Mesendoderm (in vitro differentiated cells): ENCODE measurements at regions not wholly inside any gene's neighbourhood (a gene's known extent, or its start where the extent isn't known, plus 50 kb on each side); places are given as distances from the start of the nearest gene placed in this dataset.

Experiments
- DNase-seq: peaks from one replicate; pipeline ENCODE4 v3.0.0; 2013
- H2AK5ac ChIP-seq: 2 replicates; pipeline ENCODE4 v1.6.1; 2013; ENCODE audit warnings: low read length, inconsistent platforms
- H2BK120ac ChIP-seq: 2 replicates; pipeline ENCODE4 v1.6.1; 2013; ENCODE audit warnings: low read depth, mild to moderate bottlenecking, low read length, moderate library complexity, mixed read lengths
- H2BK15ac ChIP-seq: replicated peaks from 2 replicates; pipeline ENCODE4 v1.6.1; 2013; ENCODE audit warnings: low read depth, mild to moderate bottlenecking, moderate library complexity
- H2BK5ac ChIP-seq: 2 replicates; pipeline ENCODE4 v1.6.1; 2013; ENCODE audit warnings: low read length, inconsistent platforms
- H3K18ac ChIP-seq: 2 replicates; pipeline ENCODE4 v1.6.1; 2013; ENCODE audit warnings: mild to moderate bottlenecking, low read length, mixed read lengths
- H3K23ac ChIP-seq: one replicate; pipeline ENCODE4 v1.6.1; 2013; ENCODE audit warnings: low read length
- H3K27ac ChIP-seq: 2 replicates; pipeline ENCODE4 v1.5.1; 2013; ENCODE audit warnings: low read depth, mild to moderate bottlenecking, inconsistent platforms, low read length, moderate library complexity
- H3K27me3 ChIP-seq: 2 replicates; pipeline ENCODE4 v1.6.1; 2013; ENCODE audit warnings: low read length, control low read depth, mild to moderate bottlenecking, inconsistent platforms; ENCODE audit not compliant: insufficient read depth, poor library complexity
- H3K36me3 ChIP-seq: 2 replicates; pipeline ENCODE4 v1.6.1; 2013; ENCODE audit warnings: low read length, inconsistent platforms; ENCODE audit not compliant: control insufficient read depth, insufficient read depth
- H3K4ac ChIP-seq: one replicate; pipeline ENCODE4 v1.6.1; 2013; ENCODE audit warnings: low read depth, mild to moderate bottlenecking, low read length, moderate library complexity
- H3K4me1 ChIP-seq: 2 replicates; pipeline ENCODE4 v1.6.1; 2013; ENCODE audit warnings: low read depth, low read length, inconsistent platforms; ENCODE audit not compliant: control insufficient read depth
- H3K4me2 ChIP-seq: 2 replicates; pipeline ENCODE4 v1.6.1; 2013; ENCODE audit warnings: low read length
- H3K4me3 ChIP-seq: 2 replicates; pipeline ENCODE4 v1.5.1; 2013; ENCODE audit warnings: mild to moderate bottlenecking, low read length
- H3K56ac ChIP-seq: one replicate; pipeline ENCODE4 v1.6.1; 2013; ENCODE audit warnings: low read length
- H3K79me1 ChIP-seq: 2 replicates; pipeline ENCODE4 v1.6.1; 2013; ENCODE audit warnings: low read length, inconsistent platforms
- H3K79me2 ChIP-seq: 2 replicates; pipeline ENCODE4 v1.6.1; 2013; ENCODE audit warnings: mild to moderate bottlenecking, low read length; ENCODE audit not compliant: control insufficient read depth, insufficient read depth
- H3K9ac ChIP-seq: 2 replicates; pipeline ENCODE4 v1.6.1; 2013; ENCODE audit warnings: low read length, inconsistent platforms
- H4K5ac ChIP-seq: one replicate; pipeline ENCODE4 v1.6.1; 2013; ENCODE audit warnings: low read length
- H4K8ac ChIP-seq: one replicate; pipeline ENCODE4 v1.6.1; 2013; ENCODE audit warnings: low read depth, mild to moderate bottlenecking, control low read depth, low read length, moderate library complexity
- WGBS: extraction: QIAGEN DNeasy Blood & Tissue Kit; methylation state at CpG from one replicate; pipeline ENCODE4 v1.1.7; 2013; ENCODE audit warnings: low lambda C conversion rate, missing lambda C conversion rate; ENCODE audit not compliant: insufficient coverage; ENCODE audit errors: extremely low coverage; 5-methylcytosine and 5-hydroxymethylcytosine counted together

GRCh38 chr3:74436184-74436583 is 178.3 kb downstream of the CNTN3 start:
- H3K27ac ChIP-seq = no peak overlapping the region
- H3K79me1 ChIP-seq = no peaks in the 10 kb centered on the region
- DNase-seq = no peak
- H2BK5ac ChIP-seq = no peak overlapping the region
- WGBS = no CpG with 5 or more reads among the region's 4 CpGs
- no peak overlapping the region for H2AK5ac ChIP-seq
- no peak overlapping the region for H4K8ac ChIP-seq
- H4K5ac ChIP-seq = no peak overlapping the region
- H3K4me2 ChIP-seq = no peak overlapping the region
- H3K18ac ChIP-seq = no peak overlapping the region
- no peak overlapping the region for H2BK15ac ChIP-seq
- H3K4me1 ChIP-seq = no peaks in the 10 kb centered on the region
- no peaks in the 10 kb centered on the region for H3K79me2 ChIP-seq
- H3K9ac ChIP-seq = no peak overlapping the region
- no peak overlapping the region for H2BK120ac ChIP-seq
- H3K27me3 ChIP-seq = no peaks in the 10 kb centered on the region
- H3K4me3 ChIP-seq = no peak overlapping the region
- no peaks in the 10 kb centered on the region for H3K36me3 ChIP-seq
- no peak overlapping the region for H3K23ac ChIP-seq
- H3K56ac ChIP-seq = no peak overlapping the region
- no peak overlapping the region for H3K4ac ChIP-seq

- no peak overlapping the region for H3K4ac ChIP-seq
- DNase-seq = no peak
- no peak overlapping the region for H4K8ac ChIP-seq
- H3K23ac ChIP-seq = no peak overlapping the region
- H4K5ac ChIP-seq = no peak overlapping the region
- no peaks in the 10 kb centered on the region for H3K36me3 ChIP-seq
- H3K79me2 ChIP-seq = no peaks in the 10 kb centered on the region
- no peak overlapping the region for H3K27ac ChIP-seq
- no peaks in the 10 kb centered on the region for H3K79me1 ChIP-seq
- no peak overlapping the region for H2BK15ac ChIP-seq
- 100% methylated on average over 1 of the region's 3 CpGs for WGBS
- H3K4me3 ChIP-seq = no peak overlapping the region
- H2BK5ac ChIP-seq = no peak overlapping the region
- no peak overlapping the region for H3K9ac ChIP-seq
- H3K4me1 ChIP-seq = no peaks in the 10 kb centered on the region
- no peak overlapping the region for H3K56ac ChIP-seq
- no peaks in the 10 kb centered on the region for H3K27me3 ChIP-seq
- no peak overlapping the region for H2BK120ac ChIP-seq
- no peak overlapping the region for H3K4me2 ChIP-seq
- no peak overlapping the region for H2AK5ac ChIP-seq
- no peak overlapping the region for H3K18ac ChIP-seq
Measured at GRCh38 chr3:74435631-74436030, 178.8 kb downstream of the CNTN3 start.

DNA sequence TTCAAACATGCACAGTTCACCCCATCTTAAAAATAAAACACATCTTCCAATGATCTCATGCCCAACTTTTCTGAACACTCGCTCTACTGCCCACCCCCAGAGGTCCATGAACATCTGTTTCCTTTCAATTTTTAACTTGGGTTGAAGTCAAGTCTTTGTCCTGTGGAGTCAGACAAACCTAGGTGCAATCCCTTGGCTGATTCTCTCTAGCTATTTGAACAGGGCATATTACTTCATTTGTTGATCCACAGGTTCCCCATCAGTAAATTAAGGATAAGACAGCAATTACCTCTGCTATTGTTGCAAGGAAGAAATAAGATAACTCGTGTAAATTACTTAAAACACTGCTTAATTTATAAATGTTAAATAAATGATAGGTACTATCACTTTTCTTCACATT is 180.1 kb downstream of the CNTN3 start:
- no peak overlapping the region for H4K8ac ChIP-seq
- no peak overlapping the region for H4K5ac ChIP-seq
- H2AK5ac ChIP-seq = no peak overlapping the region
- no peak overlapping the region for H3K18ac ChIP-seq
- no peak overlapping the region for H3K56ac ChIP-seq
- no peak overlapping the region for H2BK5ac ChIP-seq
- no peaks in the 10 kb centered on the region for H3K4me1 ChIP-seq
- H3K9ac ChIP-seq = no peak overlapping the region
- H3K23ac ChIP-seq = no peak overlapping the region
- no peak overlapping the region for H3K4me2 ChIP-seq
- H3K27ac ChIP-seq = no peak overlapping the region
- no peaks in the 10 kb centered on the region for H3K27me3 ChIP-seq
- no peak overlapping the region for H3K4me3 ChIP-seq
- H2BK15ac ChIP-seq = no peak overlapping the region
- DNase-seq = no peak
- no CpG with 5 or more reads among the region's 2 CpGs for WGBS
- no peak overlapping the region for H2BK120ac ChIP-seq
- no peak overlapping the region for H3K4ac ChIP-seq
- H3K79me1 ChIP-seq = no peaks in the 10 kb centered on the region
- H3K79me2 ChIP-seq = no peaks in the 10 kb centered on the region
- H3K36me3 ChIP-seq = no peaks in the 10 kb centered on the region

DNA sequence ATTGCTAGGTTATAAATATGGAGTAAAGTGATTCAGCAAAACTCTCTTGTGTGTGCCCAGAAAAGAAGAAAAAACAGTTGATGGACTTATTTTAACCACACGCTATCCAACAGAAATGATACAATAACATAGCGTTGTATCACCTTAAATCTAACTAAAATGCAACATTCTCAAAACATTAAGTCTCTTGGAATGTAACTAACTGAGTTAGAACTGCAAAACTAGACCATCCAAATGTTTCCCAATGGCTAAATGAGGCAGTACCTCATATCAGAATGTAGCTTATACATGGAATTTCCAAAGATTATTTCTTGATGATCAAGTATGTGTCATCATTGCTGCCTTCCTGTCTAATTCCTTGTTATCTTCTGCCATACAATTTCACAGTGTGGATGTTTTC is 187.9 kb downstream of the CNTN3 start:
- no peak overlapping the region for H2AK5ac ChIP-seq
- H3K79me2 ChIP-seq = no peaks in the 10 kb centered on the region
- no peaks in the 10 kb centered on the region for H3K27me3 ChIP-seq
- H2BK120ac ChIP-seq = no peak overlapping the region
- DNase-seq = no peak
- H3K4me2 ChIP-seq = no peak overlapping the region
- H3K4me1 ChIP-seq = no peaks in the 10 kb centered on the region
- H3K18ac ChIP-seq = no peak overlapping the region
- H4K8ac ChIP-seq = no peak overlapping the region
- H3K4ac ChIP-seq = no peak overlapping the region
- no peak overlapping the region for H3K9ac ChIP-seq
- H3K56ac ChIP-seq = no peak overlapping the region
- H3K36me3 ChIP-seq = no peaks in the 10 kb centered on the region
- no peak overlapping the region for H3K23ac ChIP-seq
- no CpG with 5 or more reads among the region's 2 CpGs for WGBS
- H4K5ac ChIP-seq = no peak overlapping the region
- H2BK5ac ChIP-seq = no peak overlapping the region
- H2BK15ac ChIP-seq = no peak overlapping the region
- H3K79me1 ChIP-seq = no peaks in the 10 kb centered on the region
- H3K27ac ChIP-seq = no peak overlapping the region
- H3K4me3 ChIP-seq = no peak overlapping the region

DNA sequence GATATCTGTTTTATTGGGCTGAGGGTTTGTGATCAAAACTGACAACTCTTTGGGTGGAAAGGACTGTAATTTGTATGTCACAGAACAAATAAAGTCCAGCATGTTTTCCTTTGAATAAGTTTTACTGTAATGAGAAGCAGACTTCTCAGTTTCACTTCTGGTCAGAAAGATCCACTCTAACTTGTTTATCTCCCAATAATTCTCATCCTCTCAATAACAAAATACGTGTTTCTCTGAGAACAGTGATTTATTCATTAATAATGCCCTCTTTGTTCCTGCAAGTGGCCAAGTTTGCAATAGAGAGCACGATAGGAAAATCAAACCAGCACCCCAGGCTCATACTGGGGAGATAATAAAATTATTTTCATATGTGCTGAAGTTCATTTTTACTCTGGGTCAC is 190.6 kb downstream of the CNTN3 start:
- H4K5ac ChIP-seq = no peak overlapping the region
- H3K4me1 ChIP-seq = no peaks in the 10 kb centered on the region
- no CpG with 5 or more reads among the region's 2 CpGs for WGBS
- H3K79me2 ChIP-seq = no peaks in the 10 kb centered on the region
- no peak overlapping the region for H3K27ac ChIP-seq
- no peak overlapping the region for H4K8ac ChIP-seq
- H3K56ac ChIP-seq = no peak overlapping the region
- no peak overlapping the region for H3K4me3 ChIP-seq
- no peak overlapping the region for H3K9ac ChIP-seq
- H2AK5ac ChIP-seq = no peak overlapping the region
- no peak overlapping the region for H3K4ac ChIP-seq
- no peaks in the 10 kb centered on the region for H3K36me3 ChIP-seq
- H2BK5ac ChIP-seq = no peak overlapping the region
- H3K79me1 ChIP-seq = no peaks in the 10 kb centered on the region
- H3K27me3 ChIP-seq = no peaks in the 10 kb centered on the region
- no peak for DNase-seq
- no peak overlapping the region for H2BK15ac ChIP-seq
- no peak overlapping the region for H3K18ac ChIP-seq
- no peak overlapping the region for H2BK120ac ChIP-seq
- no peak overlapping the region for H3K23ac ChIP-seq
- no peak overlapping the region for H3K4me2 ChIP-seq

DNA sequence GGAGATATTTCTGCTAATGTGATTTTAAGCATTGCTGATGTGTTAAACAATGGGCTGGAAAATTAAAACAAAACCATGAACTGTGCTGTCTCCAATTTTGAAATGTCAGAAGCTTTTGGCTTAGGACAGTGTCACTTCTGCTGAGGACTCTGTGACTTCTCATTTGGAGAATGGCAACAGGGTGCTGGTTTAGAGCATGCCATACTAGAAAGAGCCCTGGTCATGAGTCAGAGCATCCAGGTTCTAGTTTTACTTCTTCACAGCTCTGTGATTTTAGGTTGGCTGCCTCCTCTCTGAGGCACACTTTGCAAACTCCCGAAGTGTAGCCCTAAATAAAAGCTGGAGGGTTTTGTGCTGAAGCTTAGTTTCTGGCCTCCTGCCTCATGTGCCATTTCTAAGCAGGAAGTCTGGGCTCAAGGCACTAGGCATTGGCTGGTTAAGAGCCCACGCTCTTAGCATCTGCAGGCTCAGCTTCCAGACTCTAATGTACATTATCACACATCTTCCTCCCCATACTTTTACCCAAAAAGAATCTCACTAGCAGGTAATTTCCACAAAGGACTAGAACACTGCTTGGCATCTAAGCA is 193.8 kb downstream of the CNTN3 start:
- H3K79me1 ChIP-seq = no peaks in the 10 kb centered on the region
- no peak overlapping the region for H3K9ac ChIP-seq
- no peak overlapping the region for H3K23ac ChIP-seq
- no peaks in the 10 kb centered on the region for H3K27me3 ChIP-seq
- no peak overlapping the region for H3K56ac ChIP-seq
- no peaks in the 10 kb centered on the region for H3K4me1 ChIP-seq
- no peak overlapping the region for H3K4ac ChIP-seq
- no peaks in the 10 kb centered on the region for H3K79me2 ChIP-seq
- no peak overlapping the region for H2BK15ac ChIP-seq
- H3K36me3 ChIP-seq = no peaks in the 10 kb centered on the region
- H2AK5ac ChIP-seq = no peak overlapping the region
- no peak overlapping the region for H3K4me3 ChIP-seq
- no CpG with 5 or more reads among the region's 2 CpGs for WGBS
- no peak overlapping the region for H3K18ac ChIP-seq
- no peak overlapping the region for H2BK120ac ChIP-seq
- H4K5ac ChIP-seq = no peak overlapping the region
- no peak overlapping the region for H2BK5ac ChIP-seq
- no peak overlapping the region for H3K4me2 ChIP-seq
- DNase-seq = no peak
- no peak overlapping the region for H4K8ac ChIP-seq
- H3K27ac ChIP-seq = no peak overlapping the region
